ENCODE measurements at regions not wholly inside any gene's neighbourhood (a gene's known extent, or its start where the extent isn't known, plus 50 kb on each side); places are given as distances from the start of the nearest gene placed in this dataset.
"Not testable (repeated sequence)": the region's sequence is repeated elsewhere in the genome, so short reads cannot be mapped to it uniquely, and the experiment has no call there.

- not testable (repeated sequence) for TF ChIP-seq EZH2phosphoT487 (IDR thresholded peaks at IDR 0.05; ENCODE audit: borderline replicate concordance, low read depth, low read length); CTCF (conservative IDR thresholded peaks at IDR 0.05; ENCODE audit: low read length)
These were observed 562.0 kb upstream of the WSB1 start for GRCh38 chr17:26731926-26732325.

Measured in OCI-LY7 (cell line).